GM21515 (cell line): ENCODE measurements at regions not wholly inside any gene's neighbourhood (a gene's known extent, or its start where the extent isn't known, plus 50 kb on each side); places are given as distances from the start of the nearest gene placed in this dataset.

ENCODE experiments used
- ATAC-seq: cut with Tn5 transposase; IDR thresholded peaks from one replicate; pipeline ENCODE4 v1.9.1; 2021; ENCODE audit not compliant: unreplicated experiment

DNA sequence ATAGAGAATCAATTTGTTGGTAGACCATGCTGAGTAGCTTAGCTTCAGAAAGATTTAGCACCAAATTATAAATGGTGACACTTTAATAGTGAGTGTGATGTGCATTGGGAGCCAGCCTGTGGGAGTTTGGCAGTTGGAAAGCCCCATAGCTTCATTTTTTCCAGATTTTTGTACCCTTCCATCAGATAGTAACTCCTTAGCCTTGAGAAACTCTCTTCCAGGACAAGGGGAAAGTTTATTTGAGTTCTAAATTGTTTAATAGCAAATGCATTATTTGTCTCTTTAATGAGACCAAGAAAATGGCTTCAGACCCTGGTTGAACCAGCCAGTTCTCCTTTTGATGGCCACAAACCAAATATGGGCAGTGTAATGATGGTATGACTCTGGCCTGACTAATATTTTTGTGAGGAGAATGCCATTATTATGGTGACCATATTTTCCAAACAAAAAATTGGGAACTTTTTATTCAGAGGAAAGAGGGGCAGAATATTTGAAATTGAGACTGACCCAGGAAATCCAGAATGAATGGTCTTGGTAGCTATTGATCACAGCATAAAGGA lies 49.8 kb downstream of the PLCE1 start:
- no peak for ATAC-seq

DNA sequence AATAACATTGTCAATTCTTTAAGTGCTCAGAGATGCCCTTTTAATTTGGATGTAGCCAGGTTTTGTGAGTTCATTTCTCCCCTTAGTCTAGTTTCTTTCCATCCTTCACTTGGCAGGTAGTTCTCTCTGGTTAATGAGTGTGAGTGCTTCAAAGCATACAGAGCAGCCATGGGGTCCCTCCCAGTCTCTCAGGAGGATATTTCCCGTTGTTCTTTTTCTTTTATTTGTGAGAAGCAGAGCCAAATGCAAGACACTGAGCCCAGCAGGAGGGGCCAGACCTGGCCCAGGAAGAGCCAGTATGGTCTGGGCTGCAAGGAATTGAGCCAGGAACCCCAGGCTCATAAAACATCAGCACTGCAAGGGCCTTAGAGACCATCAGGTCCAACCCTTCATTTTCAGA lies 52.4 kb downstream of the PLCE1 start:
- no peak for ATAC-seq

DNA sequence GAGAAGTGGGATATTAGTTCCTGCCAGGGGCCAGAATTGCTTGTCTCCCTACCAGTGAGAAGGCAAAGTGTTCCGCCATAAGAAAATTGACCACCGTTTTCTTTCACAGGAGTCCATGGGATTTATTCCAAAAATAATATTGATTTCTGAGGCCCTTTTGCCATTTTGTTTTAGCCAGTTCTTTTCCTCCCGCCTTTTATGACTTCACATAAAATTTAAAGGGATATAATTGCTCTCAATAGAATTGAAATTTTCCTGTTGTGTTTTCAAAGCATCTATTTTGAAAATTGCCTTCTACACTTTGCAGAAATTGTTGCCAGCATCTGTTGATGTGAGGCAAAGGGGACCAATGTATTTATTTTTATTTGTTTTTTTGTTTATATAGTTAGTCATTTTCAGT lies 53.6 kb downstream of the PLCE1 start:
- no peak for ATAC-seq

DNA sequence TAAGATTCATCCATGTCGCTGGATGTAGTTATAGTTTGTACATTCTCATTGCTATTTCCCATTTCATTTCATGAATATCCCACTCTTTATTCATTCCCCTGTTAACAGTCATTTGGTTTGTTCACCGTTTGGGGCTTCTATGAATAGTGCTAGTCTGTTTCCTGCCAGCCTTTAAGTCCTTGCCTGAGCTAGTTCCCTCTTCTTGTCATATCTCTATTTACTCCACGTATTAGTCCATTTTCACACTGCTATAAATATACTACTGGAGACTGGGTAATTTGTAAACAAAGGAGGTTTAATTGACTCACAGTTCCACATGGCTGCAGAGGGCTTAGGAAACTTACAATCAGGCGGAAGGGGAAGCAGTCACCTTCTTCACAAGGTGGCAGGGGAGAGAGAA lies 56.2 kb downstream of the PLCE1 start:
- ATAC-seq = no peak

DNA sequence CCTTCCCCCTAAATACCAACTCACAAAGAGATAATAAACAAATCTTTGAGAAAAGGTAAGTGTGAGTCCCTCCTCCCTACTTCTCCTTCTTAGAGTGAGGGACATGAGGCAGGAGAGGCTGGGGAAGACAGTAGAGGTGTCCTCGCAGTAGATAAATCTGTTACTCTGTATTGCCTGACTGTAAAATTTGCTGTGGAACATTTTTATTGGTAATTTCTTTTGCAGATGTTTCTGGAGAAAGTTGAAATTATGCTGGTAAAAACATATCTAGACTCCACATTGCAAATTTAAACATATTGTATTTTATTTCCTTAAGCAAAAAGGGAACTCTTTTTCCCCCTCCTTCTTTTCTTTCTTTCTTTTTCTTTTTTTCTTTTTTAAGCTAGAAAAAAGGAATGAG lies 58.5 kb downstream of the PLCE1 start:
- no peak for ATAC-seq

DNA sequence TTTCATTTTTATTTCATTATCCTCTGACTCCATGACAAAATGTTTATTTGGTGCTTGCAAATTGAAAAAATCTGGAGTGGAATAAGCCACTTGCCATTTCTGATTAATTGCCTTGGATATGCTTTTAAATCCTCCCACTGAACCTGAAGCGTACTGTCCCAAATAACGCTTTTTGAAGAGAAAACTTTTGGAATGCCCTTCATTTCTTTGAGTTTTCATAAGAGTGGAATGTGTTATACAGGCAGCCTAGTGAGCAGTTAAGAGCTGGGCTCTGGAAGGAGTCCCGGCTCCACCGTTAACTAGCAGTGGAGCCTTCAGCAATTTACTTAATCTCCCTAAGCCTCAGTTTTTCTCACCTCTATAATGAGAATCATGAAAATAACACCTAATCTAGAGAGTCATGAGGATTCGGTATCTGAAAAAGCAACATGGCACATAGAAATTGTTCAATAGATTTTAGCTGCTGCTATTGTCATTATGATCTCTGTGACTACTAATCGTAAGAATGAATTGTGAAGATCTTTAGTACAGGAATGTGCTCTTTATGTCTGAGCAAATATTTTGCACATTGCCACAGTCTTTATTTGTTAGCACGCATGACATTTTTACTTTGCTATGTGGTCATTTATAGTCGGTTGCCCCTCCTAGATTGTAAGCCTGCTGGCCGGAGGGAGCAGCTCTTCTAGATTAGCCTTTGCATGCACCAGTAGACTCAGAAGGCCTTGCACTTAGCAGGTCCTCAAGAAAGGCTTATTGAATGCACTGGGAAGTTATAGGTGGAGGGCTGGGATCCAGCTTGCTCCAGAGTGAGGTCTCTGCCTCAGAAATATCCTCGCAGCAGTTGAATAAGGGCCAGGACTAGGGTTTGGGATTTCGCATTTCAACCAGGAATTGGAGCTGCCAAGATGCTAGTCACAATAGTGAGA lies 59.4 kb downstream of the PLCE1 start:
- no peak for ATAC-seq

DNA sequence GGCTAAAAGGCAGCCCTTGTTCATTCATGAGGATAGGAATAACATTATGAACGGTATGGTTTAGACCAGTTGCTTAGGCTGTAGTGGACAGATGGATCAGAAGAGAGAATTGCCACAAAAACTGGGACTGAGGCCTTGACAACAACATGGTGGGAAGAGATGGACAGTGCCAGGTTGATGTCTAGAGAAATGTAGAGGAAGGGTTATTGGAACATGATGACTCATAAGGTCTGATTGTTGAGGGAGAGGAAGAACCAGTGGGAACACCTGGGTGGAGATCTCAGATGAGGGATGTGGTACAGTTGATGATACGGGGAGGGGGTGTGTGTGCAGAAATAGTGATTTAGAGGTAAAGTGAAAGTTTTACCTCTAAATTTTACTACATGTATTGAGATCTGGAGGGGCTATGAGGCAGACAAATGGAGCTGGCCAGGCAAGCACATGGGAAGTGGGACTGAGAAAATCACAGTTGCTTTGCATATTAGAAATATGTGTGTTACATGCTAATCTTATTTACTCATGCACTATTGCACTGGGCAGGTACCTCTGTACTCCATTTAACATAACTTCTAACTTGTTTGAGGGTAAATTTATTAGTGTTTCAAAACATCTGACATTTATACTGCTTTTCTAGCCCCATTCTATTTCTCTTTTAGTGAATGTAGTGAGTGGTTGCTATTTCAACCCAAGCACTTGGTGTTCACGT lies 65.6 kb downstream of the PLCE1 start:
- no peak for ATAC-seq

DNA sequence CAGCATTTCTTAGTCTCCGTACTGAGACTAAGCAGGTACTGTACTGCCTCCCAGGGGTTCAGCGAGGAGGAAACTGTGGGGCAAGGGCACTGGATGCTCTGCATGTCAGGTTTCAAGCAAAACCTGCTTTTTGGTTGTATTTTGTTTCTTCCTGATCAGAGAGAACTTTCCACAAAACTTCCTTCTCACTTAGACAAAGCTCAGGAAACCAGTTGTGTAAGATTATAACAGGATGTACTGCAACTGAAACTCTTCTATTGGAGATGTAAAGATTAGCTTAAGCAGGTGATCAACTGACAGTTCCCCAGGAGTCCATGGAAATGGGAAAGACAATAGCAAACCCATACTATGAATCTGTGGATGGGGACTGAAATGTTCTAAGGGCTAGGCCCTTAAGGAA lies 67.3 kb downstream of the PLCE1 start:
- no peak for ATAC-seq

DNA sequence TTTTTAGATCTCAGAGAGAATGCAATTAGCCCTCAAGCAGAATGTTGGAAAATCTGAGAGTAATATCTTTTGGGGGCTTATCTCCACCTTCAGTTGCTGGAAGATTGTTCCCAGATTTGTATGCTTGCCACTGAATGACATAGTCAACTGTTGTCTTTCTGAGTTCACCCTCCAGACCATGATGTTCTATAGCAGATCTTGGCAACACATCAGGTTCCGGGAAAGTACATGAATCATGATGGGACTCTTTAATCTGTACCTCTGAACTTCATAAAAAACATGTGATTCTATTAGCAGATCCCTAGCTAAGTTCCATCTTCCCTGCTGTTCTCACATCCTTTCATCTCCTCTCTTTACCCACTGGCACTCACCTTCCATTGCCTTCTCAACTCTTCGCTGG lies 68.9 kb downstream of the PLCE1 start:
- no peak for ATAC-seq

DNA sequence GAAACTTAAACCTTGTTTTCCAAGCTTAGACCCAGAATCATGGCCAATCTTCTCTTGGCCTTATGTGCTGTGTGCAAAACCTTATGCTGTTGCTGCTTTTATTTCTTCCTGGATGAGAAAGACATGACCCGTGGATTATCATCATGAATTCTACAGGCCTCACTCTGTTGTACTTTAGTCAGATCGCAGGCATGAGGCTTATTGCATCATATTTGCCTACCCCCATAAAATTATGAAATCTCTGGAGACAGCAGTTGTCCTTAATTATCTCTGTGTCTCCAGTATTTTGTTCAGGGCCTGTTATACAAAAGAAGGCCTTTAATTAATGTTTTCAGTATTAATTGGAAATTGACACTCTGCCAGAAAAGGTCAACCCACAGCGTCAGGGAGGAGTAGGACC lies 71.6 kb downstream of the PLCE1 start:
- no peak for ATAC-seq

DNA sequence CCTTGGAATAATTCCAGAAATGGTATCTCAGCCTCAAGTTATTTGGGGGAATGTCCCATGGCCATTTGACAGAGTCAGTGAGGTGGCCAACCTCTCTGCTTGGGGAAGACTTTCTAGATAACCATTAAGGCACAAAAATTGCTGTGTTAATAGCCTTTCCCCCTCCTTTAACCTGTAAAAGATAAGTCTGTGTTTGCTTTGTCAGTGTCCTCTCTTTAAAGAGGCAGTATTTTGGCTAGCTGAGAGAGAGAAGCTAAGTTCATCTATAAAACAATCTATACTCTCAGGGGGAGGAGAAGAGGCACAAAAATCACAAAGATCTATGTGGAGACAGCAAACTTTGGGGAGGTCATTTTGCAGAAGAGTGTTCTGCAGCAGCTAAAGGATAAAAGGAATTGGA lies 72.1 kb downstream of the PLCE1 start:
- no peak for ATAC-seq

DNA sequence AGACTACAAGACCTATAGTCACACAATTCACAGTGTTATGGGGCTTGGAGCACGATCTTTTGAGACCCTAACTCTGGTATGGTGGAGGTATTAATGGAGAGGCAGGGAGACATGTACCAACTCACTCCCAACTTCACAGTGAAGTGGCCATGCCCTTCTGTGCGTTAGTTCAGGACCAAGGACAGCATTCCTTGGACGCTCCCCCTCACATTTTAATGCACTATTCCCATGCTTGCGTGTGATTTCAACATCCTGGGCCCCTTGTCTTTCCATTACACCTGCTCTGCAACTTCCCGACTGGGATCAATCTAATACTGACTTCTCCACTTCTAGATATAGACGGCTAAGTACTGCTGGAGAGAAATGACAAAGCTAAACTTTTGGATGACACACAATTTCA lies 72.7 kb downstream of the PLCE1 start:
- no peak for ATAC-seq

DNA sequence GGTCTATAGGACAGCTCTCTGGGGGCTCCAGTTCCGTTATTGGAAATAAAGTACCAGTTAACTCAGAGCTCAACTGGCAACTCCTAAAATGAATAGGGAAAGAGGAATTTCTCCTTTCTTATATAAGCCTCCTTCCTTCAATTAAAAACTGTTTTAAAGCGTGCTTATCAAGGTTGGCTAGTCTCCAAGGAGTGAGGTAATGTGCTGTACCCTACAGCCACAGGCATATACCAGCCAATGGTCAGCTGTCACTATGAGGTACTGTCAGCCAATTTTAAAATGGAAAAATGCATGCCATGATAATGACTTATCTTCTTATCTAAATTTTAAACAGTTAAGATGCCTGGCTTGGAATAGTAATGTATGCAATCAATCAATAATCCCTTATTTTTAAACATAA lies 76.2 kb downstream of the PLCE1 start:
- no peak for ATAC-seq

DNA sequence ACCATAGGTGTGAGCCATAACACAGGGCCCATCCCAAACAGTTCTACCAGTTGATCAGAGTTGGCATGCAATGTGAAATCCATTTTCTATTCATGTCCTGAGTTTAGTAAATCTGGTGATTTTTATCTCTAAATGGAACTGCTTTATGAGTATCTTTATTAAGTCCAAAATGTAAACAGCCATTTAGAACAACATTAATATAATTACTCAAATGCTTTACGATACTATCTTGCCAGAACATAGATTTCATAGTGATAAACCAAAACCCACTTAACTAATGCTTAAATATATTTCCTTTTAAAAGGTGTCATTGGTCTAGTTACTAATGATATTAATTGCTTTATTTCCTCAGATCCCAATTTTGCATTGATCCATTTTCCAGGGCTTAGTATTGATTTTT lies 80.7 kb downstream of the PLCE1 start:
- ATAC-seq = no peak

DNA sequence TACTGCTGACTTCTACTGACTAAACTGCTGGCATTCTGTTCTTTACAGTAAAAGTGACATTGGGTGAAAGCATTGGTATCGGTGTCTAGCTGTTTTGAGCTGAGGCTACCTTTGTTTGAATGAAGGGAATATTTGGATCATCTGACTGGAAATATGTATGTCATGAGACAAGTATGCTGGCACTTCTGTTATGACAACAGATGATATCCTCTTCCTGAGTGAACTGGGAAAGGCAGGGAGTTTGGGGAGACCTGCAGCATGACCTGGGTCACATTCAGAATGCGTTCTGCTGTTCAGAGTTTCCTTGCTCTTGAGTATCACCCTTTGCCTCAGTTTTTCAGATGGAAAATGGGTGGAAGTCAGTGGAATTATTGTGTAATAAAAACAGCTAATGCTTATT lies 81.8 kb downstream of the PLCE1 start:
- ATAC-seq = no peak

DNA sequence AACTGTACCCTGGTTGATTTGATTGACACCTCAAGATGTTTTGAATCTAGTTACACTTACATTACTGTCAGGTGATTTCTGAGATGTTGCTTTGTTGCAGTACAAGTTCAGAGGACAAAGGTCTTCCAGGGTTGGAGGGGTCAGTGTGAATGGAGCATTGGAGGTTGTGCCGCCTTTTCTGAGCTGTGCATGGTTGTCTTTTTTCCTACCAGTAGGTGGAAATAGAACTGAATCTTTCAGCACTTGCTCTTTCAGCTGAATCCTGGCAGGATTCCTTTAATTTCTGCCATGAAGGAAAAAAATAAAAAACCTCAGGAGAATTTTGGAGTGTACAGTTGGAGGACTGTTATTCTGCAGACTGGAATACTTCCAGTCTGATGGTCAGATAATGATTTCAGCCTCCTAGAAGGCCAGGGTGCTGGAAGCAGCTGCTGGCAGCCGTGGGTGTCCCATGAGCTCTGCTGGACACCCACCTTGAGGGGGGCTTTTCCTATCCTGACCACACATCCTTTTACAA lies 82.7 kb downstream of the PLCE1 start:
- no peak for ATAC-seq

DNA sequence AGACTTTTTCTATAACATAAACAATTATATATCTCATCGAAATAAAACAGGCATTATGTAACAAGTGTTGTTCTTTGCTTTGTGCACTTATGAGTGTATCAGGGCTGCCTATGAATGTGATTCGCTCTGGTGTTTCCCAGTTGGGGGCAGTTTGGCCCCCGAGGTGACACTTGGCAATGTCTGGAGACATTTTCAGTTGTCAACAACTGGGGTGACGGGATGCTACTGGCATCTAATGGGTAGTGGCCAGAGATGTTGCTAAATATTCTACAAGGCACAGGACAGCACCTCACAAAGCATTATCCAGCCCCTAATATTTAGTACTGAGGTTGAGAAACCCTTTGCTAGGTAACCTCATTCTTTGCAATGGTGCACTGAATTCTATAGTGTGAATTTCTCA lies 83.3 kb downstream of the PLCE1 start:
- ATAC-seq = no peak

DNA sequence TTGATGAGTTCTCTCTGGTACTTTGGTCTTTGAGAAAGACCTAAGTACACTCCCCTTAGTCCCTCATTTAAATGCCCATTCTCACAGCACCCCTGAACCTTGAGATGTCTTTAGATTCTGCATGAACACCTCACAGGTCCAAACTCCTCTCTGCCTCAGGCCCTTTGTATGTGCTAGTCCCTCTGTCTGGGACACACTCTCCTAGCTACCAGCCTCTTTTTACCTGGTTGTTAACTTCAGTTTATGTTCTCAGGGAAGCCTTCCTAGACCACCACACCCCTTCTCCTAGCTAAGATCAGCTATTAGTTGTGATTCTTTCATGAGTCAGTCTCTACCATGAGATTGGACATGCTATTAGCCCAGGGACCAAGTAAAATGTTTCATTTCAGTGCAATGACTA lies 86.4 kb downstream of the PLCE1 start:
- no peak for ATAC-seq

DNA sequence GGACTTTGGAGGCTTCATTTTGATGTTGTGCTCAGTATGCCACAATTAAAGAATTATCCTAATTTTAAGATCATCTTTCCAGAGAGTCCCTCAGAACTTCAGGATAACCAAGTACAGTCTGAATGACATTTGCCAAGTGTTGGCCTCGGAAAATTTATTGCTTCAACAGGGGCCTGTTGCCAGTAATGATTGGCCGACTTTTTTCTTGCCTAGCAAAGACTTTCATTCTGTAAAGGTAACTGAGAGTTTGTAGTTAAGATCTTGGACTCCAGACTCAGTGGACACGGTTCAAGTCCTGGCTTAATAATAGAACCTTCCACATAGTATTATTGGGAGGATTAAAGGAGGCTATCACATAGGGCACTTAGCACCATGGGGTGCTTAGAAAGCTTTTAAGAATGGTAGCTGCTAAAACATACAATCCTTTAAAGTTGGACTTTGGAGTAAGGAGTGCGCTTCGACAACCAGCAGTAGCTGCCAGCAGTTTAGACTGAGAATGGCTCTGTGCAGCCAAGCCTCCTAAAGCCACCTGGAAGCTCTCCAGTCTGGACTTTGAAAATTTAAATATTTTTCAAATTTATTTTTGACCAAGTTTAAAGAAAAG lies 90.0 kb downstream of the PLCE1 start:
- ATAC-seq = no peak

DNA sequence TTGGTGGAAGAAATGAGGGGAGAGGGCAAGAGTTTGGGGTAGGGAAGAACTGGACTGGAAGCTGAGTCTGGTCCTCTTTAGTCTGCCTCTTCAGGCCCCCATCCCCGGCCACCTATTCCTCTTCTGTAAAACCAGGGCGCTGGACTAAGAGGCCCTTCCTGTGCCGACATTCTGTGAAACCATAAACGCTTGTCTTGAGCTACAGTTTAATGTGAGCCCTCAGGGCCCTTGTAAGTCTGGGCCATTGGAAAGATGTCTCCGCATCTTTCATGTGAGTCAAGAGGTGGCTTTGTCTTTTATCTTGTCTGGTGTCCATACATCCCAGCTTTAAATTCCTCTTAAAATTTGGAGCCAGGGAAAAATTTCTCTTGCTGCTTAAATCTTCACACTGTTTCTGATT lies 90.6 kb downstream of the PLCE1 start:
- no peak for ATAC-seq

DNA sequence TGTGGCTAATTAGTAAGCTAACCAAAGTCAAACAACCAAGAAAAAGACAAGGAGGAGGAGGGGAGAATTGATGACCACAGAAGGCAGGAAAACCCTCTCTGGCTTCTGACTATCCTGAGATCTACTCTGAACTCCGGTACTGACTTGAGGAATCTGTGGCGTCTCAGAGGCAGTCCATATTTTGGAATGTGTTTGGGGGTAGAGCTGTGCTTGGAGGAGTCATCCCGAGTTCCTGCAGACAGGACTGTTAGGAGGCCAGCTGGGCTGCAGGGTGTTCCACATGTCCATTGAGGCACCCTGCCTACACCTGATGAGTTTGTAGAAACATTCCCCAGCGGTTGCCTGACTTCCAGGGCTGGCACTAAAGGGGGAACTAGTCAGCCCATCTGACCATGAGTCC lies 91.6 kb downstream of the PLCE1 start:
- no peak for ATAC-seq
